Endothelial cell of umbilical vein (primary cell): ENCODE measurements at regions not wholly inside any gene's neighbourhood (a gene's known extent, or its start where the extent isn't known, plus 50 kb on each side); places are given as distances from the start of the nearest gene placed in this dataset.

Experiments
- BruUV-seq: library from RNA; stranded (reverse); fragments of 400-500 nt; replicated peaks from 2 replicates; lab custom pipeline; 2021; lab: Mats Ljungman, UMichigan
- CTCF ChIA-PET: fragments of 300-600, 350-600 bp; sonication (Branson Sonifier 250); formaldehyde crosslinking; loops from one replicate; lab custom pipeline; 2021; ENCODE audit warnings: antibody characterized with exemption, inconsistent platforms; lab: Charles Lee
- POLR2A ChIA-PET: fragments of 300-600, 350-600 bp; sonication (Branson Sonifier 250); formaldehyde crosslinking; loops from one replicate; lab custom pipeline; 2021; ENCODE audit warnings: antibody characterized with exemption, inconsistent platforms; lab: Charles Lee
- DNase-seq: peaks from one replicate; pipeline ENCODE4 v3.0.0-alpha.2; 2011; ENCODE audit warnings: low read depth, low spot score
- FAIRE-seq: peaks from 2 replicates; lab custom pipeline; 2011; peaks lifted over from hg19 to GRCh38; lab: Jason Lieb, UNC
- H2AFZ ChIP-seq: 2 replicates; pipeline ENCODE4 v1.6.0; 2012; ENCODE audit warnings: low read depth, low read length, control low read depth, inconsistent platforms
- H3K27ac ChIP-seq: 2 replicates; pipeline ENCODE4 v1.5.1; 2011; ENCODE audit warnings: low read depth, mild to moderate bottlenecking, control low read depth, low read length, moderate library complexity; ENCODE audit not compliant: insufficient read depth
- H3K27me3 ChIP-seq, 2 experiments: 2 replicates each; pipeline versions ENCODE4 v1.6.0 to v1.6.1; 2011; ENCODE audit warnings: low read length in 2 of 2, mixed read lengths in 1 of 2; ENCODE audit not compliant: control insufficient read depth in 2 of 2, insufficient read depth in 2 of 2
- H3K36me3 ChIP-seq, 2 experiments: 2 replicates in 1 of 2; 3 replicates in 1 of 2; pipeline ENCODE4 v1.5.1; 2011; ENCODE audit warnings: low read length in 2 of 2, mild to moderate bottlenecking in 1 of 2, moderate library complexity in 1 of 2; ENCODE audit not compliant: control insufficient read depth in 2 of 2, insufficient read depth in 2 of 2; ENCODE audit errors: extremely low read depth in 1 of 2
- H3K4me1 ChIP-seq: 3 replicates; pipeline ENCODE4 v1.5.1; 2011; ENCODE audit warnings: mild to moderate bottlenecking, low read length; ENCODE audit not compliant: control insufficient read depth, insufficient read depth; ENCODE audit errors: extremely low read depth
- H3K4me2 ChIP-seq: 2 replicates; pipeline ENCODE4 v1.6.1; 2011; ENCODE audit warnings: low read length, control low read depth, mixed read lengths; ENCODE audit not compliant: insufficient read depth
- H3K4me3 ChIP-seq, 3 experiments: fragments of 200-600 bp in 1 of 3; sonication (generic), shearing (Covaris generic) in 1 of 3; replicated peaks in 1 of 3; 2 replicates each; pipeline ENCODE4 v1.5.1; 2011 to 2016; ENCODE audit warnings: control low read depth in 3 of 3, low read length in 3 of 3, mild to moderate bottlenecking in 2 of 3, inconsistent platforms in 1 of 3, low read depth in 1 of 3, moderate library complexity in 1 of 3; ENCODE audit not compliant: insufficient read depth in 1 of 3
- H3K79me2 ChIP-seq: 2 replicates; pipeline ENCODE4 v1.6.0; 2012; ENCODE audit warnings: low read length, inconsistent platforms; ENCODE audit not compliant: control insufficient read depth, insufficient read depth
- H3K9ac ChIP-seq: replicated peaks from 2 replicates; pipeline ENCODE3; 2011; ENCODE audit warnings: low read length, control low read depth; ENCODE audit not compliant: insufficient read depth; ENCODE audit errors: extremely low read depth
- H3K9me1 ChIP-seq: replicated peaks from 3 replicates; pipeline ENCODE4 v1.6.0; 2011; ENCODE audit warnings: mild to moderate bottlenecking, low read length; ENCODE audit not compliant: control insufficient read depth, insufficient read depth; ENCODE audit errors: extremely low read depth
- H3K9me3 ChIP-seq: replicated peaks from 2 replicates; pipeline ENCODE4 v1.5.1; 2012; ENCODE audit warnings: low read length, inconsistent platforms; ENCODE audit not compliant: control insufficient read depth, insufficient read depth
- H4K20me1 ChIP-seq: replicated peaks from 2 replicates; pipeline ENCODE3; 2011; ENCODE audit warnings: mild to moderate bottlenecking, low read length; ENCODE audit not compliant: control insufficient read depth, insufficient read depth; ENCODE audit errors: extremely low read depth
- CTCF ChIP-seq, 2 donors: IDR thresholded peaks; 1 replicate in 1 of 2; 2 replicates in 1 of 2; pipeline ENCODE4 v1.5.1; 2011; ENCODE audit warnings: low read length in 2 of 2, mild to moderate bottlenecking in 2 of 2, moderate library complexity in 2 of 2, control low read depth in 1 of 2, inconsistent platforms in 1 of 2, low read depth in 1 of 2; ENCODE audit not compliant: insufficient read depth in 1 of 2; ENCODE audit errors: extremely low read depth in 1 of 2
- EZH2 ChIP-seq: IDR thresholded peaks from 2 replicates; pipeline ENCODE4 v1.6.1; 2012; ENCODE audit warnings: borderline replicate concordance, low read depth, mild to moderate bottlenecking, moderate library complexity, low read length, inconsistent platforms; ENCODE audit not compliant: severe bottlenecking
- FOS ChIP-seq: IDR thresholded peaks from 2 replicates; pipeline ENCODE4 v1.6.1; 2011; ENCODE audit warnings: mild to moderate bottlenecking, low read length, moderate library complexity, borderline replicate concordance; ENCODE audit not compliant: insufficient read depth
- GATA2 ChIP-seq: IDR thresholded peaks from 2 replicates; pipeline ENCODE4 v1.7.0; 2011; ENCODE audit warnings: low read depth, mild to moderate bottlenecking, moderate library complexity, mixed read lengths, low read length; ENCODE audit not compliant: insufficient read length, insufficient read depth
- JUN ChIP-seq: IDR thresholded peaks from 2 replicates; pipeline ENCODE4 v1.6.1; 2011; ENCODE audit warnings: borderline replicate concordance, low read depth; ENCODE audit not compliant: insufficient read length, insufficient read depth
- MAX ChIP-seq: IDR thresholded peaks from 2 replicates; pipeline ENCODE4 v1.6.1; 2011; ENCODE audit not compliant: insufficient read depth, insufficient read length
- MYC ChIP-seq: IDR thresholded peaks from one replicate; pipeline ENCODE4 v1.6.1; 2011; ENCODE audit warnings: mild to moderate bottlenecking, low read depth, low read length
- POLR2A ChIP-seq: IDR thresholded peaks from 2 replicates; pipeline ENCODE4 v1.6.1; 2012; ENCODE audit warnings: low read depth, mild to moderate bottlenecking, control low read depth, low read length
- POLR2AphosphoS5 ChIP-seq: IDR thresholded peaks from 2 replicates; pipeline ENCODE4 v1.6.1; 2012; ENCODE audit warnings: low read depth, mild to moderate bottlenecking, control low read depth, low read length, moderate library complexity; ENCODE audit not compliant: insufficient read depth
- dilution Hi-C: fragments of 300-500 bp; cut with MboI; formaldehyde crosslinking; loops from one replicate; pipeline ENCODE4 v1.15.0; 2019; ENCODE audit warnings: low sequenced_read_pairs; ENCODE audit not compliant: extremely low pct_ligation_motif_present
- intact Hi-C: fragments of 100-400 bp; cut with micrococcal nuclease; formaldehyde crosslinking; loops from one replicate; pipeline ENCODE4 v1.10.0; 2022

GRCh38 chr2:236705295-236706105, 135.9 kb downstream of the ACKR3 start:
- ChIA-PET POLR2A (no interaction called here), CTCF (no interaction called here)
- no TSS peak for BruUV-seq
- no peaks in the 10 kb centered on the region for H3K4me1 ChIP-seq
- no peak overlapping the region for H3K9ac ChIP-seq
- FAIRE-seq, result no peak
- no peaks in the 10 kb centered on the region for H3K36me3 ChIP-seq
- H3K27me3 ChIP-seq, result no peaks in the 10 kb centered on the region
- H3K4me3 ChIP-seq, result no peak overlapping the region
- no peaks in the 10 kb centered on the region for H4K20me1 ChIP-seq
- dilution Hi-C loops (no loop called here), intact Hi-C loops (no loop called here)
- TF ChIP-seq GATA2, result no peak
- no peak for TF ChIP-seq CTCF (IDR thresholded peaks at IDR 0.05; ENCODE audit: extremely low read depth in 1 of 2, insufficient read depth in 1 of 2, low read depth in 1 of 2, low read length in 2 of 2)
- no peak for TF ChIP-seq FOS
- no peak for TF ChIP-seq POLR2AphosphoS5
- no peak for TF ChIP-seq MYC
- no peak for TF ChIP-seq JUN
- TF ChIP-seq EZH2, result no peak
- TF ChIP-seq MAX, result no peak
- no peak for TF ChIP-seq POLR2A
- H3K79me2 ChIP-seq, result no peaks in the 10 kb centered on the region
- no peak overlapping the region for H3K27ac ChIP-seq
- H2AFZ ChIP-seq, result no peak overlapping the region
- no peaks in the 10 kb centered on the region for H3K9me3 ChIP-seq
- DNase-seq, result no peak
- H3K9me1 ChIP-seq, result no peaks in the 10 kb centered on the region
- H3K4me2 ChIP-seq, result no peak overlapping the region
